ENCODE measurements at regions not wholly inside any gene's neighbourhood (a gene's known extent, or its start where the extent isn't known, plus 50 kb on each side); places are given as distances from the start of the nearest gene placed in this dataset.

GRCh38 chr5:164545507-164545906, 1040.1 kb downstream of the MAT2B start:
- Histone ChIP-seq H3K27me3 (ENCODE audit: insufficient read depth, poor library complexity, severe bottlenecking) (no peaks in the 10 kb centered on the region), H3K36me3 (ENCODE audit: low read depth) (no peaks in the 10 kb centered on the region; the same call in 1 of the 2 replicates), H3K4me1 (ENCODE audit: insufficient read depth, poor library complexity, severe bottlenecking) (no peaks in the 10 kb centered on the region), H3K4me3 (ENCODE audit: severe bottlenecking) (no peak overlapping the region), H3K27ac (ENCODE audit: poor library complexity, severe bottlenecking) (no peak overlapping the region), H3K9me3 (ENCODE audit: severe bottlenecking) (no peaks in the 10 kb centered on the region)
- no peak for TF ChIP-seq CTCF (IDR thresholded peaks at IDR 0.05; ENCODE audit: poor library complexity, severe bottlenecking)
- DNase-seq (ENCODE audit: low spot score) (no peak), ATAC-seq (ENCODE audit: low read depth) (no peak)

- no peak for ATAC-seq (ENCODE audit: low read depth)
- no peaks in the 10 kb centered on the region for H3K9me3 ChIP-seq (ENCODE audit: severe bottlenecking)
- peaks cover 3% of the 10 kb centered on the region for H3K27me3 ChIP-seq (ENCODE audit: insufficient read depth, poor library complexity, severe bottlenecking)
- H3K27ac ChIP-seq (ENCODE audit: poor library complexity, severe bottlenecking): no peak overlapping the region
- H3K36me3 ChIP-seq (ENCODE audit: low read depth): no peaks in the 10 kb centered on the region
- no peak for DNase-seq (ENCODE audit: low spot score)
- H3K4me1 ChIP-seq (ENCODE audit: insufficient read depth, poor library complexity, severe bottlenecking): no peaks in the 10 kb centered on the region
- TF ChIP-seq CTCF (IDR thresholded peaks at IDR 0.05; ENCODE audit: poor library complexity, severe bottlenecking): no peak
- H3K4me3 ChIP-seq (ENCODE audit: severe bottlenecking): no peak overlapping the region
Observed at GRCh38 chr5:164553851-164554250, 1048.4 kb downstream of the MAT2B start.

GRCh38 chr5:164555809-164556208, 1050.4 kb downstream of the MAT2B start:
- Histone ChIP-seq H3K4me1 (ENCODE audit: insufficient read depth, poor library complexity, severe bottlenecking) (no peaks in the 10 kb centered on the region), H3K27ac (ENCODE audit: poor library complexity, severe bottlenecking) (no peak overlapping the region), H3K27me3 (ENCODE audit: insufficient read depth, poor library complexity, severe bottlenecking) (peaks cover 3% of the 10 kb centered on the region), H3K4me3 (ENCODE audit: severe bottlenecking) (no peak overlapping the region), H3K9me3 (ENCODE audit: severe bottlenecking) (no peaks in the 10 kb centered on the region), H3K36me3 (ENCODE audit: low read depth) (no peaks in the 10 kb centered on the region)
- DNase-seq (ENCODE audit: low spot score) (no peak), ATAC-seq (ENCODE audit: low read depth) (peak; percentile 61; the same call in 1 of the 3 replicates)
- no peak for TF ChIP-seq CTCF (IDR thresholded peaks at IDR 0.05; ENCODE audit: poor library complexity, severe bottlenecking)

- Histone ChIP-seq H3K27ac (ENCODE audit: poor library complexity, severe bottlenecking) (no peak overlapping the region), H3K9me3 (ENCODE audit: severe bottlenecking) (no peaks in the 10 kb centered on the region), H3K4me3 (ENCODE audit: severe bottlenecking) (no peak overlapping the region), H3K27me3 (ENCODE audit: insufficient read depth, poor library complexity, severe bottlenecking) (peaks cover 3% of the 10 kb centered on the region), H3K4me1 (ENCODE audit: insufficient read depth, poor library complexity, severe bottlenecking) (no peaks in the 10 kb centered on the region), H3K36me3 (ENCODE audit: low read depth) (no peaks in the 10 kb centered on the region)
- ATAC-seq (ENCODE audit: low read depth) (no peak), DNase-seq (ENCODE audit: low spot score) (no peak)
- no peak for TF ChIP-seq CTCF (IDR thresholded peaks at IDR 0.05; ENCODE audit: poor library complexity, severe bottlenecking)
Observed at GRCh38 chr5:164560216-164560615, 1054.8 kb downstream of the MAT2B start.

- DNase-seq (ENCODE audit: low spot score): no peak
- peak; percentile 23; the same call in 1 of the 3 replicates for ATAC-seq (ENCODE audit: low read depth)
Observed at GRCh38 chr5:164561933-164562872, 1056.8 kb downstream of the MAT2B start.

More at GRCh38 chr5:164561933-164562872, 1056.8 kb downstream of the MAT2B start:
- no peak overlapping the region for H3K27ac ChIP-seq (ENCODE audit: poor library complexity, severe bottlenecking)
- no peak overlapping the region for H3K4me3 ChIP-seq (ENCODE audit: severe bottlenecking)
- peaks cover 4% of the 10 kb centered on the region for H3K4me1 ChIP-seq (ENCODE audit: insufficient read depth, poor library complexity, severe bottlenecking)
- no peaks in the 10 kb centered on the region for H3K36me3 ChIP-seq (ENCODE audit: low read depth)
- TF ChIP-seq CTCF (IDR thresholded peaks at IDR 0.05; ENCODE audit: poor library complexity, severe bottlenecking): no peak
- no peaks in the 10 kb centered on the region for H3K9me3 ChIP-seq (ENCODE audit: severe bottlenecking)
- peaks cover 10% of the 10 kb centered on the region for H3K27me3 ChIP-seq (ENCODE audit: insufficient read depth, poor library complexity, severe bottlenecking)
